Testis (tissue), 2 donors: ENCODE measurements at regions not wholly inside any gene's neighbourhood (a gene's known extent, or its start where the extent isn't known, plus 50 kb on each side); places are given as distances from the start of the nearest gene placed in this dataset.

Source experiments
- CTCF ChIP-seq, 3 experiments: fragments of 450-650 bp in 2 of 3; fragments of 200-600 bp in 1 of 3; sonication (generic) in 1 of 3; IDR thresholded peaks; one replicate each; pipeline ENCODE4 v1.5.1; 2016 to 2019; ENCODE audit warnings: antibody characterized with exemption in 3 of 3, mild to moderate bottlenecking in 2 of 3, moderate library complexity in 1 of 3
- POLR2A ChIP-seq: fragments of 450-650 bp; IDR thresholded peaks from one replicate; pipeline ENCODE4 v1.6.1; 2017; ENCODE audit warnings: antibody characterized with exemption, mild to moderate bottlenecking, moderate library complexity

GRCh38 chr5:2399804-2400203, 351.7 kb downstream of the IRX2 start:
- TF ChIP-seq CTCF (IDR thresholded peaks at IDR 0.05) (no peak), POLR2A (no peak)
